Activated CD4-positive, alpha-beta memory T cell treated with anti-CD3 and anti-CD28 coated beads, Interleukin-2, amount 10 ng/mL, durations not matched to agents 7 days and 5 days (primary cell): ENCODE measurements at regions not wholly inside any gene's neighbourhood (a gene's known extent, or its start where the extent isn't known, plus 50 kb on each side); places are given as distances from the start of the nearest gene placed in this dataset.
"Not testable (repeated sequence)": the region's sequence is repeated elsewhere in the genome, so short reads cannot be mapped to it uniquely, and the experiment has no call there.

ENCODE experiments used
- CTCF ChIA-PET: fragments of 350-600 bp; sonication (Branson Sonifier 250); formaldehyde crosslinking; loops from one replicate; lab custom pipeline; 2021; ENCODE audit warnings: antibody characterized with exemption, inconsistent platforms; lab: Charles Lee
- POLR2A ChIA-PET: fragments of 350-600 bp; sonication (Branson Sonifier 250); formaldehyde crosslinking; loops from one replicate; lab custom pipeline; 2021; ENCODE audit warnings: antibody characterized with exemption; lab: Charles Lee
- DNase-seq: peaks from one replicate; pipeline ENCODE4 v3.0.0-alpha.2; 2020
- H3K27ac Mint-ChIP-seq: one replicate; pipeline ENCODE4 v1.8.0; 2021; ENCODE audit warnings: mild to moderate bottlenecking, mixed read lengths
- H3K27me3 Mint-ChIP-seq: one replicate; pipeline ENCODE4 v1.8.0; 2021; ENCODE audit warnings: mixed read lengths
- H3K36me3 Mint-ChIP-seq: one replicate; pipeline ENCODE4 v1.8.0; 2021; ENCODE audit warnings: low read depth, mixed read lengths
- H3K4me1 Mint-ChIP-seq: one replicate; pipeline ENCODE4 v1.8.0; 2021; ENCODE audit warnings: mixed read lengths
- H3K4me3 Mint-ChIP-seq: one replicate; pipeline ENCODE4 v1.8.0; 2021; ENCODE audit warnings: mild to moderate bottlenecking, mixed read lengths
- H3K9me3 Mint-ChIP-seq: one replicate; pipeline ENCODE4 v1.8.0; 2021; ENCODE audit warnings: mixed read lengths

GRCh38 chr4:103907414-103907813 lies 187.6 kb upstream of the TACR3 start:
- no peaks in the 10 kb centered on the region for H3K27me3 Mint-ChIP-seq
- CTCF ChIA-PET = no interaction called here
- no peak overlapping the region for H3K27ac Mint-ChIP-seq
- H3K9me3 Mint-ChIP-seq = no peaks in the 10 kb centered on the region
- H3K4me3 Mint-ChIP-seq = no peak overlapping the region
- POLR2A ChIA-PET = no interaction called here
- H3K4me1 Mint-ChIP-seq = no peaks in the 10 kb centered on the region
- no peak for DNase-seq
- H3K36me3 Mint-ChIP-seq = no peaks in the 10 kb centered on the region

- H3K27me3 Mint-ChIP-seq = no peaks in the 10 kb centered on the region
- H3K9me3 Mint-ChIP-seq = no peaks in the 10 kb centered on the region
- no peaks in the 10 kb centered on the region for H3K36me3 Mint-ChIP-seq
- H3K4me1 Mint-ChIP-seq = no peaks in the 10 kb centered on the region
- no peak overlapping the region for H3K27ac Mint-ChIP-seq
- H3K4me3 Mint-ChIP-seq = no peak overlapping the region
- CTCF ChIA-PET = no interaction called here
- no peak for DNase-seq
- POLR2A ChIA-PET = no interaction called here
These were observed 184.3 kb upstream of the TACR3 start for GRCh38 chr4:103904123-103904522.

GRCh38 chr4:103902730-103903129 lies 182.9 kb upstream of the TACR3 start:
- Mint-ChIP-seq H3K36me3 (no peaks in the 10 kb centered on the region), H3K9me3 (no peaks in the 10 kb centered on the region), H3K4me1 (no peaks in the 10 kb centered on the region), H3K27me3 (no peaks in the 10 kb centered on the region), H3K4me3 (no peak overlapping the region), H3K27ac (no peak overlapping the region)
- ChIA-PET POLR2A (no interaction called here), CTCF (no interaction called here)
- DNase-seq = no peak

- H3K36me3 Mint-ChIP-seq = no peaks in the 10 kb centered on the region
- no peaks in the 10 kb centered on the region for H3K4me1 Mint-ChIP-seq
- ChIA-PET CTCF (no interaction called here), POLR2A (no interaction called here)
- no peak for DNase-seq
- H3K9me3 Mint-ChIP-seq = no peaks in the 10 kb centered on the region
- H3K27me3 Mint-ChIP-seq = no peaks in the 10 kb centered on the region
- H3K27ac Mint-ChIP-seq = no peak overlapping the region
- no peak overlapping the region for H3K4me3 Mint-ChIP-seq
These were observed 176.2 kb upstream of the TACR3 start for GRCh38 chr4:103895876-103896465.

- no peaks in the 10 kb centered on the region for H3K27me3 Mint-ChIP-seq
These were observed 172.8 kb upstream of the TACR3 start for GRCh38 chr4:103892586-103892985.

GRCh38 chr4:103887191-103887590 lies 167.4 kb upstream of the TACR3 start:
- CTCF ChIA-PET = no interaction called here
- DNase-seq = no peak
- no peak overlapping the region for H3K27ac Mint-ChIP-seq
- no peaks in the 10 kb centered on the region for H3K27me3 Mint-ChIP-seq
- H3K36me3 Mint-ChIP-seq = no peaks in the 10 kb centered on the region
- no peaks in the 10 kb centered on the region for H3K9me3 Mint-ChIP-seq
- H3K4me3 Mint-ChIP-seq = no peak overlapping the region
- POLR2A ChIA-PET = no interaction called here
- H3K4me1 Mint-ChIP-seq = no peaks in the 10 kb centered on the region

More at GRCh38 chr4:103892586-103892985, 172.8 kb upstream of the TACR3 start:
- ChIA-PET POLR2A (no interaction called here), CTCF (no interaction called here)
- H3K4me3 Mint-ChIP-seq = no peak overlapping the region
- no peaks in the 10 kb centered on the region for H3K36me3 Mint-ChIP-seq
- H3K4me1 Mint-ChIP-seq = no peaks in the 10 kb centered on the region
- DNase-seq = no peak
- no peak overlapping the region for H3K27ac Mint-ChIP-seq
- H3K9me3 Mint-ChIP-seq = no peaks in the 10 kb centered on the region

- no peak overlapping the region for H3K27ac Mint-ChIP-seq
- CTCF ChIA-PET = no interaction called here
- H3K36me3 Mint-ChIP-seq = no peaks in the 10 kb centered on the region
- H3K4me3 Mint-ChIP-seq = no peak overlapping the region
- H3K27me3 Mint-ChIP-seq = no peaks in the 10 kb centered on the region
- H3K9me3 Mint-ChIP-seq = no peaks in the 10 kb centered on the region
- POLR2A ChIA-PET = no interaction called here
- no peak for DNase-seq
- no peaks in the 10 kb centered on the region for H3K4me1 Mint-ChIP-seq
These were observed 165.4 kb upstream of the TACR3 start for GRCh38 chr4:103885152-103885551.

GRCh38 chr4:103867311-103867710 lies 147.5 kb upstream of the TACR3 start:
- CTCF ChIA-PET = no interaction called here
- no peak for DNase-seq
- H3K27ac Mint-ChIP-seq = no peak overlapping the region
- H3K36me3 Mint-ChIP-seq = no peaks in the 10 kb centered on the region
- H3K4me3 Mint-ChIP-seq = no peak overlapping the region
- no peaks in the 10 kb centered on the region for H3K4me1 Mint-ChIP-seq
- POLR2A ChIA-PET = no interaction called here
- H3K27me3 Mint-ChIP-seq = no peaks in the 10 kb centered on the region
- H3K9me3 Mint-ChIP-seq = peaks cover 2% of the 10 kb centered on the region

GRCh38 chr4:103853627-103854026 lies 133.8 kb upstream of the TACR3 start:
- ChIA-PET POLR2A (no interaction called here), CTCF (no interaction called here)
- DNase-seq = no peak
- H3K4me3 Mint-ChIP-seq = no peak overlapping the region
- no peaks in the 10 kb centered on the region for H3K36me3 Mint-ChIP-seq
- no peak overlapping the region for H3K27ac Mint-ChIP-seq
- H3K9me3 Mint-ChIP-seq = peaks cover 5% of the 10 kb centered on the region
- H3K27me3 Mint-ChIP-seq = no peaks in the 10 kb centered on the region
- H3K4me1 Mint-ChIP-seq = no peaks in the 10 kb centered on the region

- no peak for DNase-seq
- Mint-ChIP-seq H3K4me1 (no peaks in the 10 kb centered on the region), H3K36me3 (no peaks in the 10 kb centered on the region), H3K4me3 (no peak overlapping the region), H3K9me3 (peaks cover 5% of the 10 kb centered on the region), H3K27ac (no peak overlapping the region), H3K27me3 (no peaks in the 10 kb centered on the region)
- CTCF ChIA-PET = no interaction called here
- POLR2A ChIA-PET = no interaction called here
These were observed 133.4 kb upstream of the TACR3 start for GRCh38 chr4:103853146-103853545.

GRCh38 chr4:103845075-103845474 lies 125.3 kb upstream of the TACR3 start:
- peaks cover 13% of the 10 kb centered on the region for H3K9me3 Mint-ChIP-seq
- POLR2A ChIA-PET = no interaction called here
- H3K36me3 Mint-ChIP-seq = no peaks in the 10 kb centered on the region
- no peak overlapping the region for H3K27ac Mint-ChIP-seq
- CTCF ChIA-PET = no interaction called here
- no peaks in the 10 kb centered on the region for H3K27me3 Mint-ChIP-seq
- no peak overlapping the region for H3K4me3 Mint-ChIP-seq
- H3K4me1 Mint-ChIP-seq = no peaks in the 10 kb centered on the region
- DNase-seq = no peak

GRCh38 chr4:103842637-103843239 lies 123.0 kb upstream of the TACR3 start:
- no peak for DNase-seq
- H3K36me3 Mint-ChIP-seq = no peaks in the 10 kb centered on the region
- H3K4me1 Mint-ChIP-seq = no peaks in the 10 kb centered on the region
- ChIA-PET POLR2A (no interaction called here), CTCF (no interaction called here)
- peaks cover 5% of the 10 kb centered on the region for H3K9me3 Mint-ChIP-seq
- H3K4me3 Mint-ChIP-seq = no peak overlapping the region
- H3K27me3 Mint-ChIP-seq = no peaks in the 10 kb centered on the region
- no peak overlapping the region for H3K27ac Mint-ChIP-seq

- no peaks in the 10 kb centered on the region for H3K27me3 Mint-ChIP-seq
- peaks cover 5% of the 10 kb centered on the region for H3K9me3 Mint-ChIP-seq
- no peak for DNase-seq
- H3K27ac Mint-ChIP-seq = no peak overlapping the region
- H3K36me3 Mint-ChIP-seq = no peaks in the 10 kb centered on the region
- ChIA-PET POLR2A (no interaction called here), CTCF (no interaction called here)
- H3K4me3 Mint-ChIP-seq = no peak overlapping the region
- H3K4me1 Mint-ChIP-seq = no peaks in the 10 kb centered on the region
These were observed 122.3 kb upstream of the TACR3 start for GRCh38 chr4:103842076-103842475.

GRCh38 chr4:103810308-103810707 lies 90.5 kb upstream of the TACR3 start:
- H3K4me1 Mint-ChIP-seq, H3K9me3 Mint-ChIP-seq, POLR2A ChIA-PET, H3K36me3 Mint-ChIP-seq, H3K4me3 Mint-ChIP-seq, H3K27ac Mint-ChIP-seq, DNase-seq, CTCF ChIA-PET, H3K27me3 Mint-ChIP-seq: not testable (repeated sequence)
